ENCODE measurements at regions not wholly inside any gene's neighbourhood (a gene's known extent, or its start where the extent isn't known, plus 50 kb on each side); places are given as distances from the start of the nearest gene placed in this dataset.

DNA sequence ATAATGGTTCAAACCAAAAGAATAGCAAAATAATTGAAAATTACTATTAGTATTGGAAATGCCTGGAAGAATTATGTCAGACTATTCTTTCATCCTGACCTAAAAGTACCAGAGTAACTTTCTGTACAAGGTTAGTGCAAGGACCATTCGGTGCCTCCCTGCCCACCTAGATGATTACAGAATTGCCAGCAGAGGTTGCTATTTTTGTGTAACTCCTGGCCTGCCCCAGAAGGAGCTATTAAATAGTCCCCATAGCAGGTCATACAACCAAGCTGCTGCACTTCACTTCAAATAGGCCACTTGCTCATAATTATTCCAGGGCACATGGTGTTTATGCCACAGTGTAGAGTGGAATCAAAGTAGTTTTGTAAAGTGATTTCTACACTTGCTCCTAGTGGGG, 831.1 kb upstream of the PABPC4L start:
- Histone ChIP-seq H3K4me2 (ENCODE audit: low read length) (no peak overlapping the region), H2BK15ac (replicated peaks; ENCODE audit: low read depth) (no peak overlapping the region), H3K27me3 (ENCODE audit: insufficient read depth, low read length, poor library complexity) (no peaks in the 10 kb centered on the region), H3K79me1 (ENCODE audit: low read length) (no peaks in the 10 kb centered on the region), H3K23ac (ENCODE audit: low read length) (no peak overlapping the region), H4K8ac (ENCODE audit: low read depth, low read length) (no peak overlapping the region), H2AK5ac (ENCODE audit: low read length) (no peak overlapping the region), H3K36me3 (ENCODE audit: control insufficient read depth, insufficient read depth, low read length) (no peaks in the 10 kb centered on the region), H2BK120ac (ENCODE audit: low read depth, low read length) (no peak overlapping the region), H4K5ac (ENCODE audit: low read length) (no peak overlapping the region), H3K4me3 (ENCODE audit: low read length) (no peak overlapping the region), H3K27ac (ENCODE audit: low read depth, low read length) (no peak overlapping the region), H3K9ac (ENCODE audit: low read length) (no peak overlapping the region), H3K18ac (ENCODE audit: low read length) (no peak overlapping the region), H3K4ac (ENCODE audit: low read depth, low read length) (no peak overlapping the region), H3K56ac (ENCODE audit: low read length) (no peak overlapping the region), H2BK5ac (ENCODE audit: low read length) (no peak overlapping the region), H3K4me1 (ENCODE audit: control insufficient read depth, low read depth, low read length) (no peaks in the 10 kb centered on the region), H3K79me2 (ENCODE audit: control insufficient read depth, insufficient read depth, low read length) (no peaks in the 10 kb centered on the region)
- no CpG with 5 or more reads among the region's 1 CpG for WGBS (ENCODE audit: extremely low coverage, insufficient coverage, low lambda C conversion rate)
- DNase-seq = peak; percentile 15

DNA sequence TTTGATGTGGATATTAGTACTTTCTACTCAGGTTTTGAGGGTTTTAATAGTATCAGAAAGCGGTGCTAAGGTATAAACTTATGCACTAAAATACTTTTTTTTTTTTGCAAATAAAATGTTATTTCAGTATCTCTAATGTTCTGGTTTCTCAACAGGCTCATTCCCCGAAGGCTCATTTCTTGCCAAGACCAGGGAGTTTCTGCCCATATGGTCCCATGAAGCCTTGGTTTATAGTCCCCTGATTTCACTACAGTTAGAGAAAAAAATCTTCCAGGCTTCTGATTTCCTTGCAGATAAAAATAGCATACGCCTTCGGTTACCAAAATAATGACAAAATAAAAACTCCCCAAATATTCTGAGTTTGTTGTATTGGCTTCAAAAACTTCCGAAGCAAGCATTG, 814.2 kb upstream of the PABPC4L start:
- Histone ChIP-seq H2BK5ac (ENCODE audit: low read length) (no peak overlapping the region), H2BK120ac (ENCODE audit: low read depth, low read length) (no peak overlapping the region), H3K79me2 (ENCODE audit: control insufficient read depth, insufficient read depth, low read length) (no peaks in the 10 kb centered on the region), H3K79me1 (ENCODE audit: low read length) (no peaks in the 10 kb centered on the region), H3K4me2 (ENCODE audit: low read length) (no peak overlapping the region), H3K9ac (ENCODE audit: low read length) (no peak overlapping the region), H3K36me3 (ENCODE audit: control insufficient read depth, insufficient read depth, low read length) (no peaks in the 10 kb centered on the region), H3K23ac (ENCODE audit: low read length) (no peak overlapping the region), H3K4me3 (ENCODE audit: low read length) (no peak overlapping the region), H2AK5ac (ENCODE audit: low read length) (no peak overlapping the region), H3K4me1 (ENCODE audit: control insufficient read depth, low read depth, low read length) (no peaks in the 10 kb centered on the region), H3K27ac (ENCODE audit: low read depth, low read length) (no peak overlapping the region), H3K27me3 (ENCODE audit: insufficient read depth, low read length, poor library complexity) (no peaks in the 10 kb centered on the region), H3K4ac (ENCODE audit: low read depth, low read length) (no peak overlapping the region), H3K18ac (ENCODE audit: low read length) (no peak overlapping the region), H2BK15ac (replicated peaks; ENCODE audit: low read depth) (no peak overlapping the region), H4K5ac (ENCODE audit: low read length) (no peak overlapping the region), H3K56ac (ENCODE audit: low read length) (no peak overlapping the region), H4K8ac (ENCODE audit: low read depth, low read length) (no peak overlapping the region)
- WGBS (ENCODE audit: extremely low coverage, insufficient coverage, low lambda C conversion rate) = no CpG with 5 or more reads among the region's 5 CpGs
- DNase-seq = no peak

DNA sequence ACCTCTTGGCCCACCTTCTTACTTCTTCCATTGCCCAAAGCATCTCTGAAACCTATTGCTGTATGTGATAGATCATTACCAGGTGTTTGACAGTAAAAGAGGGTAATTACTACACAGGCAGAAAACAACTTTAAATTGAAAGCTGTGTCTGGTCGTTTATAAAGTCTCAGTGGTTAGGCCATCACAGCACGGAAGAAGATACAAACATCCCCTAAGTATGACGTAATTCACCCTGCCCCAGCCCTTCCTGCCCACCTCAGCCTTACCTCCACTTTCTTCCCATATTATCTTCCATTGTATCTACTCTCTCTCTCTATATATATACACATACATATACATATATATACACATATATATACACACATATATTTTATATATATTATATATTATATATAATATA, 805.8 kb upstream of the PABPC4L start:
- H3K4ac ChIP-seq (ENCODE audit: low read depth, low read length) = no peak overlapping the region
- WGBS (ENCODE audit: extremely low coverage, insufficient coverage, low lambda C conversion rate) = no CpG with 5 or more reads among the region's 3 CpGs
- no peaks in the 10 kb centered on the region for H3K36me3 ChIP-seq (ENCODE audit: control insufficient read depth, insufficient read depth, low read length)
- H3K27ac ChIP-seq (ENCODE audit: low read depth, low read length) = no peak overlapping the region
- no peaks in the 10 kb centered on the region for H3K79me2 ChIP-seq (ENCODE audit: control insufficient read depth, insufficient read depth, low read length)
- H2BK5ac ChIP-seq (ENCODE audit: low read length) = no peak overlapping the region
- H2AK5ac ChIP-seq (ENCODE audit: low read length) = no peak overlapping the region
- no peaks in the 10 kb centered on the region for H3K27me3 ChIP-seq (ENCODE audit: insufficient read depth, low read length, poor library complexity)
- no peak overlapping the region for H3K56ac ChIP-seq (ENCODE audit: low read length)
- no peak for DNase-seq
- H3K18ac ChIP-seq (ENCODE audit: low read length) = no peak overlapping the region
- H2BK15ac ChIP-seq (replicated peaks; ENCODE audit: low read depth) = no peak overlapping the region
- no peak overlapping the region for H3K4me3 ChIP-seq (ENCODE audit: low read length)
- H4K8ac ChIP-seq (ENCODE audit: low read depth, low read length) = no peak overlapping the region
- H3K9ac ChIP-seq (ENCODE audit: low read length) = no peak overlapping the region
- no peak overlapping the region for H3K4me2 ChIP-seq (ENCODE audit: low read length)
- no peak overlapping the region for H3K23ac ChIP-seq (ENCODE audit: low read length)
- no peaks in the 10 kb centered on the region for H3K79me1 ChIP-seq (ENCODE audit: low read length)
- no peak overlapping the region for H4K5ac ChIP-seq (ENCODE audit: low read length)
- H3K4me1 ChIP-seq (ENCODE audit: control insufficient read depth, low read depth, low read length) = no peaks in the 10 kb centered on the region
- H2BK120ac ChIP-seq (ENCODE audit: low read depth, low read length) = no peak overlapping the region

DNA sequence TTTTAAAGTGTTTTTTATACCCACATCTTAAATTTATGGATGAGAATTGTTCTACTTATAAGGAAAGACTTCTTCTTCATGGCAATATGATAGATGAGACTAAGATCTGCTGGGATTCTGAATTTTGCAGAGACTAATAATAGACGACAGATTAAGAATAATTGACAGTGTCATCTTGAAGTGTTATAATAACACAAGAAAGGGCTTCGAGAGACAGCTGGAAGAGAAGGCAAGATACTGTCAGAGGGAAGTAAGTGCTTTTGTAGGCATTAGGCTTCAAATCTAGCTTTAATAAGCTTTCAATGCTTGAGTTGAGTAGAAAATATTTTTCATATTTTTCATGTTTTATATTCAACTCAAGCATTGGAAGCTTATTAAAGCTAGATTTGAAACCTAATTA, 797.6 kb upstream of the PABPC4L start:
- Histone ChIP-seq H3K79me1 (ENCODE audit: low read length) (no peaks in the 10 kb centered on the region), H3K4ac (ENCODE audit: low read depth, low read length) (no peak overlapping the region), H3K23ac (ENCODE audit: low read length) (no peak overlapping the region), H4K8ac (ENCODE audit: low read depth, low read length) (no peak overlapping the region), H3K4me1 (ENCODE audit: control insufficient read depth, low read depth, low read length) (no peaks in the 10 kb centered on the region), H3K4me3 (ENCODE audit: low read length) (no peak overlapping the region), H3K9ac (ENCODE audit: low read length) (no peak overlapping the region), H3K27me3 (ENCODE audit: insufficient read depth, low read length, poor library complexity) (no peaks in the 10 kb centered on the region), H2BK5ac (ENCODE audit: low read length) (no peak overlapping the region), H2BK120ac (ENCODE audit: low read depth, low read length) (no peak overlapping the region), H3K36me3 (ENCODE audit: control insufficient read depth, insufficient read depth, low read length) (no peaks in the 10 kb centered on the region), H3K56ac (ENCODE audit: low read length) (no peak overlapping the region), H3K27ac (ENCODE audit: low read depth, low read length) (no peak overlapping the region), H3K18ac (ENCODE audit: low read length) (no peak overlapping the region), H2AK5ac (ENCODE audit: low read length) (no peak overlapping the region), H3K79me2 (ENCODE audit: control insufficient read depth, insufficient read depth, low read length) (no peaks in the 10 kb centered on the region), H4K5ac (ENCODE audit: low read length) (no peak overlapping the region), H3K4me2 (ENCODE audit: low read length) (no peak overlapping the region), H2BK15ac (replicated peaks; ENCODE audit: low read depth) (no peak overlapping the region)
- DNase-seq = no peak
- WGBS (ENCODE audit: extremely low coverage, insufficient coverage, low lambda C conversion rate) = no CpG with 5 or more reads among the region's 2 CpGs

DNA sequence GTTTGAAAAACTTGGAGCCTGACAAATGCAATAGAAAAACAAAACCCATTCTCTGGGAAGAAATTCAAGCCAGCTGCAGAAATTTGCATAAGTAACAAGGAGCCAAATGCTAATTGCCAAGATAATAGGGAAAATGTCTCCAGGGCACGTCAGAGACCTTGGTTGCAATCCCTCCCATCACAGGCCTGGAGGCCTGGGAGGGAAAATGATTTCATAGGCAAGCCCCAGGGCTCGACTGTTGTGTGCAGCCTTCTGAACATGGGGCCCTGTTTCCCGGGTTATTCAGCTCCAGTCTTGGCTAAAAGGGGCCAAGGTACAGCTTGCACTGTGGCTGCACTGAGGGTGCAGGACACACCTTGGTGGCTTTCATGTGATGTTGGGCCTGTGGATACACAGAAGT, 760.4 kb upstream of the PABPC4L start:
- Histone ChIP-seq H3K36me3 (ENCODE audit: control insufficient read depth, insufficient read depth, low read length) (no peaks in the 10 kb centered on the region), H2BK15ac (replicated peaks; ENCODE audit: low read depth) (no peak overlapping the region), H4K5ac (ENCODE audit: low read length) (no peak overlapping the region), H4K8ac (ENCODE audit: low read depth, low read length) (no peak overlapping the region), H3K79me1 (ENCODE audit: low read length) (no peaks in the 10 kb centered on the region), H3K4me2 (ENCODE audit: low read length) (no peak overlapping the region), H3K27ac (ENCODE audit: low read depth, low read length) (no peak overlapping the region), H3K4ac (ENCODE audit: low read depth, low read length) (no peak overlapping the region), H3K18ac (ENCODE audit: low read length) (no peak overlapping the region), H3K4me1 (ENCODE audit: control insufficient read depth, low read depth, low read length) (no peaks in the 10 kb centered on the region), H2AK5ac (ENCODE audit: low read length) (no peak overlapping the region), H3K23ac (ENCODE audit: low read length) (no peak overlapping the region), H2BK120ac (ENCODE audit: low read depth, low read length) (no peak overlapping the region), H2BK5ac (ENCODE audit: low read length) (no peak overlapping the region), H3K9ac (ENCODE audit: low read length) (no peak overlapping the region), H3K56ac (ENCODE audit: low read length) (no peak overlapping the region), H3K79me2 (ENCODE audit: control insufficient read depth, insufficient read depth, low read length) (no peaks in the 10 kb centered on the region), H3K4me3 (ENCODE audit: low read length) (no peak overlapping the region), H3K27me3 (ENCODE audit: insufficient read depth, low read length, poor library complexity) (no peaks in the 10 kb centered on the region)
- no CpG with 5 or more reads among the region's 3 CpGs for WGBS (ENCODE audit: extremely low coverage, insufficient coverage, low lambda C conversion rate)
- DNase-seq = peak; percentile 3

DNA sequence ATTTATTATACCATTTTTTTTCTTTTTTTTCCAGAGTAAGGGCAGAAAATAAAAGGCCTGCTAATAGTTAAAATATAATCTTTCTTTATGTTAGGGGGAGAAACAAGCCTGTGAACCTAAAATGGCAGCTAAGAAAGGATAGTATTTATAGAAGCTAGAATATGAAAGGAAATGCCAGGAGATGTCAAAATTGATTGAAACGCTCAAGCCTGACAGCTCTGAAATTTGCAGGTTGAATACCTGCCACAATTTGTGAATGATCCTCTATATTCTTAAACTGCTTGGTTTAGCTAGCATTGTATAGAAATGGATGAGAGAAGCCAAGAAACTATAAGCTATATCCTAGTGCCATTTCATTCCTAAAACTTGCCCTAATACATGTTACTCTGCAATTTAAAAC, 757.3 kb upstream of the PABPC4L start:
- no CpG with 5 or more reads among the region's 1 CpG for WGBS (ENCODE audit: extremely low coverage, insufficient coverage, low lambda C conversion rate)
- H3K56ac ChIP-seq (ENCODE audit: low read length) = no peak overlapping the region
- no peaks in the 10 kb centered on the region for H3K79me1 ChIP-seq (ENCODE audit: low read length)
- H3K4me1 ChIP-seq (ENCODE audit: control insufficient read depth, low read depth, low read length) = no peaks in the 10 kb centered on the region
- H3K79me2 ChIP-seq (ENCODE audit: control insufficient read depth, insufficient read depth, low read length) = no peaks in the 10 kb centered on the region
- no peak overlapping the region for H2BK120ac ChIP-seq (ENCODE audit: low read depth, low read length)
- no peak overlapping the region for H2BK15ac ChIP-seq (replicated peaks; ENCODE audit: low read depth)
- H2AK5ac ChIP-seq (ENCODE audit: low read length) = no peak overlapping the region
- H3K4me3 ChIP-seq (ENCODE audit: low read length) = no peak overlapping the region
- no peak for DNase-seq
- H3K36me3 ChIP-seq (ENCODE audit: control insufficient read depth, insufficient read depth, low read length) = no peaks in the 10 kb centered on the region
- no peak overlapping the region for H3K23ac ChIP-seq (ENCODE audit: low read length)
- no peak overlapping the region for H3K9ac ChIP-seq (ENCODE audit: low read length)
- no peak overlapping the region for H3K4ac ChIP-seq (ENCODE audit: low read depth, low read length)
- no peak overlapping the region for H2BK5ac ChIP-seq (ENCODE audit: low read length)
- H3K4me2 ChIP-seq (ENCODE audit: low read length) = no peak overlapping the region
- no peak overlapping the region for H4K8ac ChIP-seq (ENCODE audit: low read depth, low read length)
- H3K18ac ChIP-seq (ENCODE audit: low read length) = no peak overlapping the region
- no peak overlapping the region for H3K27ac ChIP-seq (ENCODE audit: low read depth, low read length)
- H3K27me3 ChIP-seq (ENCODE audit: insufficient read depth, low read length, poor library complexity) = no peaks in the 10 kb centered on the region
- no peak overlapping the region for H4K5ac ChIP-seq (ENCODE audit: low read length)
